ENCODE measurements at regions not wholly inside any gene's neighbourhood (a gene's known extent, or its start where the extent isn't known, plus 50 kb on each side); places are given as distances from the start of the nearest gene placed in this dataset.

- Mint-ChIP-seq H3K27me3 (no peaks in the 10 kb centered on the region), H3K9me3 (ENCODE audit: low read depth) (no peaks in the 10 kb centered on the region), H3K27ac (no peak overlapping the region), H3K4me1 (no peaks in the 10 kb centered on the region), H3K4me3 (no peak overlapping the region), H3K36me3 (ENCODE audit: low read depth) (no peaks in the 10 kb centered on the region)
- no peak for ATAC-seq
- intact Hi-C loops (cut with DNase I, micrococcal nuclease) = no loop called here
- ChIA-PET CTCF (no interaction called here), POLR2A (no interaction called here)
- DNase-seq = peak; percentile 1
Measured at GRCh38 chr10:42977032-42977416, 99.8 kb upstream of the RET start.

DNA sequence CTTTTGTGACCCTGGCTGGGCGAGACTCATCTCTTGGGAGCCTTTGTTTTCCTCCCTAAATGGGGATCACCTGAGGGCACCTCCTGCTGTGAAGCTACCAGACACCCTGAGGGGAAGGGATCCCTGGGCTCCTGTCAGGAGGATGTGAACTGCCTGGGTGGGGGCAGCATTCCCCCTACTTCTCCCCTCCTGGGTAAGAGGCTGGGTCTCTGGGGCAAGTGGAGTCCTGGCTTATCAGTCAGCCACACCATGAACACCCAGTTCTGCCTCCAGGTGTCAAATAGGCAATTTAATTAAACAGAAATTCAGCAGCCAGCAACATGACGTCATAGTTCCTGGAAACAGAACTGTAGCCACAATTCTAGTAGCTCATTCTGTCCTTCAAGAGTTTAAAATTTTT lies 97.7 kb upstream of the RET start:
- H3K9me3 Mint-ChIP-seq (ENCODE audit: low read depth) = no peaks in the 10 kb centered on the region
- no peak overlapping the region for H3K27ac Mint-ChIP-seq
- no peak overlapping the region for H3K4me3 Mint-ChIP-seq

GRCh38 chr10:42979721-42980467 lies 97.0 kb upstream of the RET start:
- ChIA-PET CTCF (no interaction called here), POLR2A (no interaction called here)
- ATAC-seq = no peak
- Mint-ChIP-seq H3K4me1 (no peaks in the 10 kb centered on the region), H3K4me3 (no peak overlapping the region), H3K36me3 (ENCODE audit: low read depth) (no peaks in the 10 kb centered on the region), H3K27ac (no peak overlapping the region), H3K9me3 (ENCODE audit: low read depth) (no peaks in the 10 kb centered on the region), H3K27me3 (no peaks in the 10 kb centered on the region)
- DNase-seq = peak; percentile 2
- intact Hi-C loops (cut with DNase I, micrococcal nuclease) = no loop called here

More for the DNA sequence above, 97.7 kb upstream of the RET start:
- ChIA-PET POLR2A (no interaction called here), CTCF (no interaction called here)
- DNase-seq (no peak), ATAC-seq (no peak)
- intact Hi-C loops (cut with DNase I, micrococcal nuclease) = no loop called here
- no peaks in the 10 kb centered on the region for H3K36me3 Mint-ChIP-seq (ENCODE audit: low read depth)
- no peaks in the 10 kb centered on the region for H3K27me3 Mint-ChIP-seq
- no peaks in the 10 kb centered on the region for H3K4me1 Mint-ChIP-seq

GRCh38 chr10:42980553-42981357 lies 96.1 kb upstream of the RET start:
- DNase-seq (no peak), ATAC-seq (no peak)
- no peak overlapping the region for H3K4me3 Mint-ChIP-seq
- H3K36me3 Mint-ChIP-seq (ENCODE audit: low read depth) = no peaks in the 10 kb centered on the region
- H3K27me3 Mint-ChIP-seq = no peaks in the 10 kb centered on the region
- intact Hi-C loops (cut with DNase I, micrococcal nuclease) = no loop called here
- H3K9me3 Mint-ChIP-seq (ENCODE audit: low read depth) = no peaks in the 10 kb centered on the region
- ChIA-PET CTCF (no interaction called here), POLR2A (no interaction called here)
- H3K4me1 Mint-ChIP-seq = no peaks in the 10 kb centered on the region
- no peak overlapping the region for H3K27ac Mint-ChIP-seq

DNA sequence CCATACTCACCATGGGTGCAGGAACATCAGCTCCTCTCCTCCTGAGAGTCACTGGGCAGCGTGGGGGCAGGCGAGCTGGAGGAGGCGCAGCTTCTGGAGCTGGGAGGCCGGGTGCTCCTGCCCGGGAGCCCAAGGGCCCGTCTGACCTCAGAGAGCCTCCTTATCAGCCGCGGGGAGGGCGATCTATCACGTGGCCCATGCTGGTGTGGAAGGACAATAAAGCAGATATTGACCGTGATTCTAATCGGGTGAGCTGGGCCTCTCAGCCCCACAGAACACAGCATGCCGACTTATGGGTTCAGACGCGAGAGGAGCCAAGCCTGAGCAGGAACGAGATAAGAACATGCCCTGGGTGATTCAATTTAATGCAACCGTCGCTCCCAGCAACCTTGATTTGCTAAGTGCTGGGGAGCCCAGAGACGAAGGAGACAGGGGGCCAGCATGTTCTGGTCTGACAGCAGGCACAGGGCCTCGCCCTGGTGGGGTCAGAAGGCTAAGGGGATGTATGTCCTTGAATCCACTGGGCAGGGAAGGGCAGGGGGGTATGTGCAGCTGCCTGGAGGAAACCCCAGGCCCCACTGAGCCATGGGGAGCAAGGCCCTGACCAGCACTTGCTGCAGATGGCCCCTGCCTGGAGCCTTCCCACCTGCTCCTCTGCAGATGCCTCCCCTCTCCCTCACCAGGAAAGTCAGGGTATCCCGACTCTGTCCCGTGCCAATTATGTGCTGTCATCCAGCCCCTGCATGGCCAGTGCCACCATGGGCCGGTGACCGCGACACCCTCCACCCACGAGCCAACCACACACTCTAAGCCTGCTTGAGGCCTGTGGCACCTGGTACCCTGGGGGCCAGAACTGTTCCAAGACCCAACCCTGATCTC lies 95.3 kb upstream of the RET start:
- peak; percentile 3 for DNase-seq
- ChIA-PET POLR2A (no interaction called here), CTCF (no interaction called here)
- Mint-ChIP-seq H3K9me3 (ENCODE audit: low read depth) (no peaks in the 10 kb centered on the region), H3K27me3 (no peaks in the 10 kb centered on the region), H3K4me3 (no peak overlapping the region), H3K4me1 (no peaks in the 10 kb centered on the region), H3K27ac (no peak overlapping the region), H3K36me3 (ENCODE audit: low read depth) (no peaks in the 10 kb centered on the region)
- no peak for ATAC-seq
- intact Hi-C loops (cut with DNase I, micrococcal nuclease) = no loop called here

DNA sequence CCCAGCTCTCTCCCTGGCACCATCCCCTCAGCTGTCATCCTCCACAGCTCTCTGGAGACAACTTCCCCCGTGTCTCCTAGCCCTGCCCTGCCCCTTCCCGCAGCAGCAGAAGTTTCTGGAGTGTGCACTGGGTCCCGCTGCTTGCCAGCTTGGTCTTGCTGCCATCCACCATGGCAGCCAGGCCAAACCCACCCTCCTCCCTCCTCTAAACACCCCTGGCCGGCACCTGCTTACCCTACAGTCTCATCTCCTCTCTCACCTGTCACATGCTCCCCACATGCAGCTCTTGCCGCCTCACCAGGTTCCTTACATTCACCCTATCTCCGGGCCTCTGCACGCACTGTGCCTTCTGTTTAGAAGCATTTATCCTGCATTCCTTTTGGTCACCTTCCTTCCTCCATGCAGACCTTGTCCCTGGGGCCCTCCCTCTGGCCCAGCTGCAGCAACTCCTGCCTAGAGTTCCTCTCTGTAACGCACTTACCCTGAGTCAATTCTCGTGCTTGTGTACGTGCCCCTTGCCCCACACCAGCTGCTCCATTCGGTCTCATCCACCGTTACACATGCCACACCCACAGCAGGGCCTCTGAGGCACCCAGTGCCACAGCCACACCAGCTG lies 93.9 kb upstream of the RET start:
- no peak overlapping the region for H3K4me3 Mint-ChIP-seq
- no peak overlapping the region for H3K27ac Mint-ChIP-seq
- DNase-seq = no peak
- no peaks in the 10 kb centered on the region for H3K4me1 Mint-ChIP-seq
- no peak for ATAC-seq
- H3K36me3 Mint-ChIP-seq (ENCODE audit: low read depth) = no peaks in the 10 kb centered on the region
- intact Hi-C loops (cut with DNase I, micrococcal nuclease) = no loop called here
- CTCF ChIA-PET = no interaction called here
- POLR2A ChIA-PET = no interaction called here
- no peaks in the 10 kb centered on the region for H3K9me3 Mint-ChIP-seq (ENCODE audit: low read depth)
- H3K27me3 Mint-ChIP-seq = no peaks in the 10 kb centered on the region

DNA sequence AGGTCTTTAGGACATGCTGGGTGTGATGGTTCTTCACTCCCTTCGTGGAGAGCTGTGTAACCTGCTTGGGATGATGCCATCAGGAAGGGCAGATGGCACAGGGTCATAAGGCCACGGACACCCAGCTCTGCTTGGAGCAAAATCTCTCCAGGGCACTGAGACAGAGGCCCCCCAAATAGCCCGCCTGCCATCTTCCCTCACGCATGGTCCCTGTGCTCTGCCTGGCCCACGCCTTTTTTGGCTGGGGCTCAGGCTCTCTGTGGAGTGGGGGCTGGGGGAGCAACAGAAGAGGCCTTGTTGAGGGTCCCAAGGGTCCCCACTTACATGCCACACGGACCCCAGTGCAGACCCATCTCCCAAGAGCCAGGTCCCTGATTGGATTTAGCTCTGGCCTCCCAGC lies 93.3 kb upstream of the RET start:
- ChIA-PET POLR2A (no interaction called here), CTCF (interaction anchor here (0.5 kb wide), 1 partner anchor 260 kb away, joined by 4 read pairs; no protein-coding TSS in a partner anchor)
- DNase-seq = no peak
- intact Hi-C loops (cut with DNase I, micrococcal nuclease) = no loop called here
- no peaks in the 10 kb centered on the region for H3K4me1 Mint-ChIP-seq
- ATAC-seq = no peak
- H3K9me3 Mint-ChIP-seq (ENCODE audit: low read depth) = no peaks in the 10 kb centered on the region
- H3K4me3 Mint-ChIP-seq = no peak overlapping the region
- H3K27me3 Mint-ChIP-seq = no peaks in the 10 kb centered on the region
- H3K27ac Mint-ChIP-seq = no peak overlapping the region
- H3K36me3 Mint-ChIP-seq (ENCODE audit: low read depth) = no peaks in the 10 kb centered on the region

DNA sequence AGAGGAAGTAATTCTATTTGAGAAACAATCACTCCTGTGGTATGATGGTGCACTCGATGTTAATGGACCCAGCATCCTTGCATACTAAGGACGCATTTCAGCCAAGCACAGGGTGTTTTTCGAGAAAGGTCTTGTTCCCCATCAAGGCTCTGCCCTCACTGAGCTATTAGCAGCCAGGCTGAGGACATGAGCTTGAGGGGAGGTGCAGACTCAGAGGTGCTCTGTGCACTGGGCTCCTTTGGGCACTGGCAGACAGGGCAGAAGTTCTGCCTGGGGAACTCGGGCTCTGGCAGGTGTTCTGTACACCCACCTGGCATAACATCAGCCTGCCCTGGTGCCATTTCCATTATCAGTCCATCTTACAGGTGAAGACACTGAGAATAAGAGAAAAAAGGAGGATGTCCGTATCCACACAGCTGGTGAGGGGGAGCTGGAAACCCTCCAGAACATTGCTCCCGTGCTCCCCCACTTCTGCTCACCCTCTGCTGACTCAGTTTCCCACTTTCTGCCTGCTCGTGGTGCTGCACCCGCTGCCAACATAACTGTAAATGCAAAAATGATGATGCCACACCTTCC lies 92.7 kb upstream of the RET start:
- POLR2A ChIA-PET = no interaction called here
- no peak for ATAC-seq
- peaks cover 3% of the 10 kb centered on the region for H3K4me1 Mint-ChIP-seq
- no peak for DNase-seq
- intact Hi-C loops (cut with DNase I, micrococcal nuclease) = no loop called here
- no peaks in the 10 kb centered on the region for H3K36me3 Mint-ChIP-seq (ENCODE audit: low read depth)
- no peaks in the 10 kb centered on the region for H3K9me3 Mint-ChIP-seq (ENCODE audit: low read depth)
- H3K4me3 Mint-ChIP-seq = no peak overlapping the region
- no peak overlapping the region for H3K27ac Mint-ChIP-seq
- no peaks in the 10 kb centered on the region for H3K27me3 Mint-ChIP-seq
- CTCF ChIA-PET = interaction anchor here (0.5 kb wide), 1 partner anchor 259 kb away, joined by 4 read pairs; no protein-coding TSS in a partner anchor

DNA sequence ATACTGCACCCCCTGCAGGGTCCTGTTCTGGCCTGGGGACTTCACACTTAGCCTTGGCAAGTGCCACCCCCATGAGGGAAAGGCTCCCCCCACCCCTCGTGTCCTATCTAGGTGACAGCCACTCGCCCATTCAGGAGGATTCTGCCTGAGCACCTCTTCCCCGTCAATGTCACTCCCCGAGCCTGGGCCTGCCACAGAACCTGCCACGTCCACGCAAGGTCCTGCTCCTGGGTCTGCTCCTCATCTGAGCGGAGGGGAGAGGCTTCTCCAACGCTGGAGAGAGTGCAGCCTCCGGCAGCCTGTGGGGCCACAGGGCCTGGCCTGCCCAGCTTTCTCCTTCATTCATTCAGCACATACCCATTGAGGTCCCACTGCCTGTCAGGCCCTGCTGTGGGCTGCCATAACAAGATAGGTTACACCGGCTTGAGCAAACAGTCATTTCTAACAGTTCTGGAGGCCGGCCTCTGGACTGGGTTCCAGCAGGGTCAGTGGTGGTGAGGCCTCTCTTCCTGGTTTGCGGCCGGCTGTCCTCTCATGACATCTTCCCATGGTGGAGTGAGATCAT lies 92.0 kb upstream of the RET start:
- intact Hi-C loops (cut with DNase I, micrococcal nuclease) = no loop called here
- ChIA-PET POLR2A (no interaction called here), CTCF (no interaction called here)
- DNase-seq (no peak), ATAC-seq (no peak)
- Mint-ChIP-seq H3K36me3 (ENCODE audit: low read depth) (no peaks in the 10 kb centered on the region), H3K9me3 (ENCODE audit: low read depth) (no peaks in the 10 kb centered on the region), H3K27me3 (no peaks in the 10 kb centered on the region), H3K4me1 (peaks cover 5% of the 10 kb centered on the region), H3K4me3 (no peak overlapping the region), H3K27ac (no peak overlapping the region)

GRCh38 chr10:42985436-42986316 lies 91.2 kb upstream of the RET start:
- ATAC-seq (no peak), DNase-seq (no peak)
- no peaks in the 10 kb centered on the region for H3K36me3 Mint-ChIP-seq (ENCODE audit: low read depth)
- no peak overlapping the region for H3K4me3 Mint-ChIP-seq
- no peak overlapping the region for H3K27ac Mint-ChIP-seq
- POLR2A ChIA-PET = no interaction called here
- CTCF ChIA-PET = no interaction called here
- no peaks in the 10 kb centered on the region for H3K27me3 Mint-ChIP-seq
- H3K9me3 Mint-ChIP-seq (ENCODE audit: low read depth) = no peaks in the 10 kb centered on the region
- intact Hi-C loops (cut with DNase I, micrococcal nuclease) = no loop called here
- peaks cover 5% of the 10 kb centered on the region for H3K4me1 Mint-ChIP-seq
